GM19324 (cell line): ENCODE measurements at regions not wholly inside any gene's neighbourhood (a gene's known extent, or its start where the extent isn't known, plus 50 kb on each side); places are given as distances from the start of the nearest gene placed in this dataset.
A peak's percentile ranks its signal among the peaks of the same experiment; 100 is the strongest.
"Not testable (repeated sequence)": the region's sequence is repeated elsewhere in the genome, so short reads cannot be mapped to it uniquely, and the experiment has no call there.

Source experiments
- ATAC-seq: cut with Tn5 transposase; IDR thresholded peaks from one replicate; pipeline ENCODE4 v1.9.1; 2021; ENCODE audit warnings: mild to moderate bottlenecking, moderate library complexity; ENCODE audit not compliant: unreplicated experiment, low FRiP score

DNA sequence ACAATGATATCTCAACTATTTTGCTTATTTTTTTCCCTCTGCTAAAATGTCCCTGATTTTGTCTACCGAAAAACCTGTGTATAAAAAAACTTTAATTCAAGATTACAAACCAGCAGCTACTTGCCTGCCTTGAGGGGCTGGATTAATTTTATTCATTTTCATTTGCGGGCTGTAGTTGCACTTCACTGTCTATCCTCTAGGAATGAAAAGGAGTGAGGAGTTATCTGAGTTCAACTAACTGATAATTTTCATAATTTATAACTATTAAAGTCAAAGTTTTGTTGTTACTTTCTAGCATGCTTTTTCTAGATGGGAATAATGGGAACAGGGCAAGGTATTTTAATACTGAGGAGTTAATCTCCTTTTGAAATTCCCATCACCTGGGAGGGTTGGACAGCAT, 50.3 kb upstream of the AGTPBP1 start:
- not testable (repeated sequence) for ATAC-seq

DNA sequence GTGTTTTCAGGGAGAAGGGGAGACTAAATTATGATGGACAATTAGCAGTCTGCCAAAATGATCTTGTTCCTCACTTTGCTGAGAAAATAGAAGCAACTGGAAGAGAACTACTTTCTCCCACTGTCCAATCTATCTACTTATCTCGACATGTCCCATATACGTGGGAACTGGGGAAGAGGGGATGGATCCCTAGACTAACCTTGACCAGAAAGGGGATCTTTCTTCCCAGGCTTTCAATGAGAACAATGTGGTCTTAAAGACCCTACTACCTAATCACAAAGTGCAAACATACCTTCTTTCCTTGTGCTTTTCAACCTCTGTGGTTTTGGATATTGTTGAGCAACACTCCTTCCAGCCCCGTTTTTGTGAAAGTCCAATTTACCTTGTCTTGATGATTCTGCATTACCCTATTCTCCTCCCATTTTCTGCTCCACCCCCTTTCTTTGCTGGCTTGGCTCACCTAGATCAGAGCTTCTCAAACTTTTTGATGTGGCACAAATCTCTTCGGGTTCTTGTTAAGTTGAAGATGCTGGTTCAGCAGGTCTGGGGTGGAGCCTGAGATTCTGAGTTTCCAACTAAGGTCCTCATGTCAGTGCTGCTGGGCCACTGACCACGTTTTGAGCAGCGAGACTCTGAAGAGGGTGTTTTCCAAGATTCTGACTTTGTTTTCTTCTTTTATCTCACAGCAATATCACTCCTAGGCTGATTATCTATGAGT, 61.4 kb upstream of the AGTPBP1 start:
- ATAC-seq = not testable (repeated sequence)

DNA sequence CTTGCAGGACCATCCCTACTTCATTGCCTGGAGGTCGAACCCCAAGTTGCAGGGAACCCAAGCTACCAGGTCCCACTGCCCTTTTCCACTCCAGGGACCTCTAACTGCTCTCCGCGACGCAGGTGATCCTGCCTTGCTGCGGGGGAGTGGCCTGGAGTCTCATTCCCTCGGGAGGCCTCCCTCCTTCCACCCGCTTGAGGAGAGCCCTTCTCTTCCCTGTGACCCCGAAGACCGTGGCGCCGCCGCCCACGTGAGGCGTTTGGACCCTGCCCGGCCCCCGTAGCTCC, 63.0 kb upstream of the AGTPBP1 start:
- not testable (repeated sequence) for ATAC-seq

DNA sequence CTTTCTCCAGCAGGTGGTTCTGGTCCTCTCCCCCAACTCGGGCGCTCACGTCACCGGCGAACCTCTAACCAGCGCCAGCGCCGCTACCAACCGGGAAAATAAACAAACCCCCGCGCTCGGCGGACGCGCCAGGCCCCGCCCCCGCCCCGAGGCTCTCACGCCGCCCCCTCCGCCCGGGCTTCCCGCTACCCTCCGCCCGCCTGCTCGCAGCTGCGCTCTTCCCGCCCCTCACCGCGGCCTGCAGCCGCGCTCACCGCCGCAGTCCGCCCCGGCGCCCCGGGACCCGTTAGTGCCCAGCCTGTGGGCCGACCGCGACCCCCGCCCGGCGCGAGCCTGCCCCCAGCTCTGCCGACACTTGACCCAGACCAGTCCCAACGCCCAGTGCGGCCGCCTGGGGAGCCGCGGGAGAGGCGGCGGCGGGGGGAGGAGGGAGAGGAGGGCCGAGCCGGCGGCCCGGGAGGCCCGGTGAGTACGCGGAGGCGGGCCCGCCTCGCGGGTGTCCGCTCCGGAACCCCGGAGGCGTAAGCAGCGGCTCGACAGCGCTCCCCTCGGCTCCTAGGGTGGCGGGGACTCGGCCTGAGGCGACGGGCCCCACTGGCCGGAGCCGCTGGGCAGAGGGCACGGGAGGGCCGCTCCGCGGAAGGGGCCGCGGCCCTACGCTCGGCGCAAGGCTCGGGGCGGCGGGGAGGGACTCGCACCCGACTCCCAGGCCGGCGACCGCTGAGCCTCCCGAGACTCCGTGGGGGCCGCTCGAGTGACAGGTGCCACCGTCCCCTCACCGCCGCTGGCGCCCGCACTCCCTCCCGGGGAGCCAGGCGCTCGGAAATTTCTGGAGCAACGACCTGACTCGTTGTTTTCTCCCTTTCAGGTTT, 63.6 kb upstream of the AGTPBP1 start:
- ATAC-seq = peak; percentile 88

DNA sequence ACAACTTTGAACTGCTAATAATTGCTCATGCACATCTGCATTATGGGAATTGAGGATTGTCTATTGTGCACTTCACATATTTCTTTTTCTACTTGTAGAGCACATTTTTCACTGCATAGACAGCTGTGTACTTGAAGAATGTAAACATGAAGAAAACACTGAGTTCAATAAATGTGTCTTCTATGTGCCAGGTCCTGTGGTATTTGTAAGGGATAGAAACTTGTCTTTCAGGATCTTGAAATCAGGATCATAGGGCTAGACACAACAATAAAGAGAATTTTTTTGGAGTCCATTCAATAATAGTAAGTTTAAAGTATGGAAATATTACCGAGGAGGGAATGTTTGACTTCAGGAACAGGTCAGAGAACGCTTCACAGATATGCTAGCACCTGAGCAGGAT, 66.6 kb upstream of the AGTPBP1 start:
- not testable (repeated sequence) for ATAC-seq

DNA sequence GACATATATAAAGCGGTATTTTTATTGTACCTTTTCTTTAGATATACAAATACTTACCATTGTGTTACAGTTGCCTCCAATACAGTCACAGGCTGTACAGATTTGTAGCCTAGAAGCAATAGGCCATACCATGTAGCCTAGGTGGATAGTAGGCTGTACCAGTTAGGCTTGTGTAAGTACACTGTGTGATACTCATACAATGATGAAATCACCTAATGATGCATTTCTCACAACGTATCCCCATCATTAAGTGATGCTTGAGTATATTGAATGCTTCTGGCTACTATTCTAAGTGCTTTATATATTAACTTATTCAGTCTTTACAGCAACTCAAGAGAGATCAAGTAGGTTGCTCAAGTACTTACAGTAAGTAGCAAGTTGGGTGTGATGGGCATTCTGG, 71.6 kb upstream of the AGTPBP1 start:
- ATAC-seq = not testable (repeated sequence)

DNA sequence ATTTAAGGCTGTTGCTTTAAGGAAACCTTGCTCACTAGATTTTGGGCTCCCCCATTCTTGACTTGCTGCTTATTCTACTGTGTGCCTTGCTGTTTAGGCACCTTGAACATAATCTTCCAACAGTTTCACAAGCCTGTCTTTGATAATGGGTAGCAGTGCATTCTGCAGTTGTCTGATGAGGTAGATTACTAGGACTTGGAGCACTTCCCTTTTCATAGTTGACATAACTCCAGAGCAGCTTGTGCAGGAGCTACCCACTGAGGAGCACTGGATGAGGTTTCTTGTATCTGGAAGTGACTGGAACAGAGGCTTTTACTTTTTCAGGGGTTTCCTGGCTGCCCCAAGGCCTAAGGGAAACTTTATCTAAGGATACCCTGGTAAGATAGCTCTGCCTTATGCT, 73.0 kb upstream of the AGTPBP1 start:
- ATAC-seq = not testable (repeated sequence)

DNA sequence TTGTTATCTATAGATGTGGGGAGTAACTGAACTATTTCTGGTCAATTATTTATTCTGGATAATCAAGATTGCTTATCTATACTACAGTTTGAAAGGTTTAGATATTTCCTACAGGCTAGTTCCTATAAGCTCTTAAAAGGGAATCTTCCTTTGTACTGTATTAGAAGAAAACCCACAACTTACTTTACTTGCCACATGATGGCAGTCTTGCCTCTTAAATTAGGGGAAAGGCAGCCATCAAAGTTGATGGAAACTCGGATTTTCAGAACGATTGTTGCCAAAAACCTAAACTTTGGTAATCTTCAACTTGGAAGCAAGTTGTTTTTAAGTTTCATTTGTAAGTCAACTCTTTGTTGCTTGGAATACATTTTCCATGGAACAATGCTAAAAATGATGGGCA, 77.2 kb upstream of the AGTPBP1 start:
- not testable (repeated sequence) for ATAC-seq

DNA sequence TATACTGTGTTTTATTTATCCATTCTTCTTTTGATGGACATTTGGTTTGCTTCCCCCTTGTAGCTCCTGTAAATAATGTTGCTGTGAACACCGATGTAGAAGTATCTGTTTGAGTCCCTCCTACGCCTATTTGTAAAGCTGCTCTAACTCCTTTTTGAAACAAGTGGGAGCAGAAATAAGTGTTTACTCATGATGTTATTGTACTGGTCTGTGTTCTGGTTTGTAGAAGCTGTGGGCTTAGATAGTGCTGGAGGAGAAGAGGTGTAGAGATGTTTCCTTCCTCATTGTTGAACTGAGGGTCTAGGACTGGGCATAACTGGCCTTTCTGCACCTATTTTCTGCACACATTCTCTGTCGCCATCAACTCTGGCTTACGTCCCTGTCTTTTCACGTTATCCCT, 78.8 kb upstream of the AGTPBP1 start:
- not testable (repeated sequence) for ATAC-seq

DNA sequence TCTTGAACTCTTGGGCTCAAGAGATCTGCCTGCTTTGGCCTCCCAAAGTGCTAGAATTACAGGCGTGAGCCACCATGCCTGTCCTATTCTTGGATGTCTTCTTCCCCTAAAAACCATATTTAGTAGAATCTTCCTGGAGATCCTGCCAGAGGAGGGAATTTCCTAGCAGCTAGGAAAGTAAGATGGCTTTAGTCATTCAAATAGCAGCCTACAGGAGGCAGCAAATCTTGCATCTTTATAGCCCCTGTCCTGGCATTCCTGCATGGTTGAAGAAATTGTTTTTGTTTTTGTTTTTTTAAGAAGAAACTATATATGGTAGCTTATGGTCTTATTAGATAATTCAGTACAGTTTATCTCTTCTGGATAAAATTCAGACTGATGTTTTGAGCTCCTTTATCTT, 83.2 kb upstream of the AGTPBP1 start:
- not testable (repeated sequence) for ATAC-seq

DNA sequence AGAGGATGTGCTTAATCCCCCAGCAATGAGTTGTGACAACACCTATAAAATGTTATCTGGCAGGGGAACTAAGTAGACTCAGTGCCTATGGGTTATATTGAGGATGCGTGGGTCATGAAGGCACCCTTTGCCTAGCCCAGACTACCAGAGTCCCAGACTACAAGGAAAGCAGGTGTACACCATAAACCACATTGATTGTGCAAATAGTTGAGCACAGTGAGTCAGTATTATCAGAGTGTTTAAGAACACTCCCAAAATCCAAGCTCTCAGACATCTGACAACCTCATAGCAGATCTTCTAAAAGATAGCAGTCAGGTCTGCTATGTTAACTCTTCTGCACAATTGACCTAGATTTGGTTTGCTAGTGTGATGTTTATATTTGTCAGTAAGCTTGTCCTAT, 92.8 kb upstream of the AGTPBP1 start:
- not testable (repeated sequence) for ATAC-seq

DNA sequence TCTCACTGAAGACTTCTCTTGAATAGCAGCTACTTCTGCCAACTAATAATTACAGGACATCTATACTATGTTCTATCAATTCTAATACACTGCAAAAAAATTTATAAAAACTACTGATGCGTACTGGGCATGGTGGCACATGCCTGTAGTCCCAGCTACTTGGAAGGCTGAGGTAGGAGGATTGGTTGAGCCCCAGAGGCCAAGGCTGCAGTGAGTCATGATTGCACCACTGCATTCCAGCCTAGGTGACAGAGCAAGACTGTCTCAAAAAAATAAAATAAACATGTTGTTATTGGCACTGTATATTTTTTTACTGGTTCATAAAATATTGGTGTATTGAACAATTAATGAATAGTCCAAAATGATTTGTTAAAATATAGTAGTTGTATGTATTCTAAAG, 97.0 kb upstream of the NAA35 start:
- ATAC-seq = not testable (repeated sequence)

DNA sequence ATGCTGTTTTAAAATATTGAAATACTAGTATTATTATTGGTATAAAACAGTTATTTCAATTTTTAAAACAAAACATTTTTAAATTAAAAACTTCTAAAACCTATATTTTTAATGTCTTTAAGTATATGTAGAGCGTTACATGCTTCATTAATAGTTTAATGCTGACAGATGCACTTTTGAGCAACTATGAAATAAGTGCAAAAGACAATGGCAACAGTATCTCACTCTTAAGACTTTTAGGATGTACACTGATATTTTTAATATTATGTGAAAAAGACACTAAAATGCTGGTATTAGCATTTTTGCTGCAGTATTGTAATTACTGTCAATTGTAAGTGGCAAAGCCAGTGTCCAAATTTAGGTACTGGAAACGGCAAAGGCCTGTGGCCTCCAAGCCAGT, 93.2 kb upstream of the NAA35 start:
- ATAC-seq = not testable (repeated sequence)

DNA sequence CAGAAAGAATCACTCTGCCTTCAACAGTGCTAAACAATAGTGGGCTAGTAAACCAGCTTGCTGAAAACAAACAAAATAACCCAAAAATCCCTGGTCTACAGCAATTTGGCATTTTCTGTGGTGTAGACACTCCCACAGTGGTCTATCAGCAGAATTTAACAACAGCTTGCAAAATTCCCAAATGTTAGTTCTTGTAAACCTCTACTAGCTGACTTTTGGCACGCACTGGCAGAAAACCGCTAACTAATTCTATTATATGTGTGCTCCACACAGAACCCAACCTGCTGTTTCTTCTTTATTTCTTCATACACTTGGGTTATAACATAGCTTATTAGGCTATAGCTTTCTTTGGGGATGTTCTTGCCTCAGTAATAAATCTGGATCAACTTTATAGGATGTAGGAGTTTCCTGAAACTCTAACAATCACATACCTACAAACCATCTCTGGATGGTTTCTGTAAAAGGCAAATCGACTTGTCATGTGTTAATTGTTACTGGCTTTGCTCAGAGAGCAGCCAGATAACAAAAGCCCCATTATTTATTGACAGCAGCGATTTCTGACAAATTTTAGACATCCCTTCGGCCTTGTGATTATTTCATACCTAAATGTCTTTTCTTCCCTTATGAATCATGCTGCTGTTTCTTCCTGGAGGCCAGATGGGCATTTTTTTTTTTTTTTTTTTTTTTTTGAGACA, 82.7 kb upstream of the NAA35 start:
- no peak for ATAC-seq

DNA sequence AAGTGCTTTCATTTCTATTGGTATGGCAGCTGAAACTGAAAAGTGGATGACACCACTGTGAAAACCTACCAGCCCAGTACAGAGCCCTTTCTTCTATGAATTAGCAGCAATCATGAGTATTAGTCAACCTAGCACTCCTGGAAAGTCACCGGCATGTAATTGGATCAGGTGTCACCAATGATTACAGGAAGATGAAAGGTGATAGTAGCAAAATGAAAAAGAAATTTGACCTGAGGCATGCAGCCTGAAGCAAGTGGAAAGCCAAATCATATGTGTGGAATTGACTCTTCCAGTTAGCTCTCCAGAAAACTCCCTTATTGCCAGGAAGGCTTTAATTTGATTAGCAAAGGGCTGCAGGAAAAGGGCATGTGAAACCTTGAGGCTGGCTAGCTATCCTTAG, 81.2 kb upstream of the NAA35 start:
- ATAC-seq = no peak

DNA sequence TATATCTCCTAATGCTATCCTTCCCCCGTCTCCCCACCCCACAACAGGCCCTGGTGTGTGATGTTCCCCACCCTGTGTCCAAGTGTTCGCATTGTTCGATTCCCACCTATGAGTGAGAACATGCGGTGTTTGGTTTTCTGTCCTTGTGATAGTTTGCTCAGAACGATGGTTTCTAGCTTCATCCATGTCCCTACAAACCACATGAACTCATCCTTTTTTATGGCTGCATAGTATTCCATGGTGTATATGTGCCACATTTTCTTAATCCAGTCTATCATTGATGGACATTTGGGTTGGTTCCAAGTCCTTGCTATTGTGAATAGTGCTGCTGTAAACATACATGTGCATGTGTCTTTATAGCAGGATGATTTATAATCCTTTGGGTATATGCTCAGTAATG, 79.1 kb upstream of the NAA35 start:
- not testable (repeated sequence) for ATAC-seq

DNA sequence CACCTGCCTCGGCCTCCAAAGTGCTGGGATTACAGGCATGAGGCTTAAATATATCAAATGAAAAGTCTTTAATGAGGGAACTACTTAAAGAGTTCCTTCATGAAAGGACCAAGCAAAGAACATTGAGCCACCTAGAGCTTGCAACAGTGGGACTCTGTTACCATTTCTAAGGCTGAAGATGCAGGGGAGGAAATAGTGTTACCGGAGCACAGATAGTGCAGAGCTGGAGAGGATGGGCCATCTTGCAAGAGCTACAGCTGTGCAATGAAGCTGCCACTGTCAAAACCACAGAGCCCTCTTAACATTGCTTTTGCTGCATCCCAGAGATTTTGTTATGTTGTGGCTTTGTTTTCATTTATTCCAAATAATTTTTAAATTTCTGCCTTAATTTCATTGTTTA, 77.1 kb upstream of the NAA35 start:
- ATAC-seq = no peak

DNA sequence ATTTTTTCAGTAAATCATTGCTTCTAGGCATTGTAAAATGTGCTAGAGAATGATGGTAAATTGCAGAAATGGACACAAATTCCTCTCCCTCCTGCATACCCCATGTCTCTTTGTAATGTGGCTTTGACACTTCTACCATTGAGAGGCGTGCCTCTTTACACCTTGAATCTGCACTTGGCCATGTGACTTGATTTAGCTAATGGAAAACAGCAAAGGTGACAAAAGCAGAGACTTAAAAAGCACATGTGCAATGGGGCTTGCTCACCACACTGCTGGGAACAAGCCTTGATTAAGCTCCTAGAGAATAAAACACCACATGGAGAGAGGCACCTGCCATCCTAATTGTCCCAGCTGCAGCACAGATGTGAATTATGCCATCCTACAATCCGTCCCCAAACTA, 69.9 kb upstream of the NAA35 start:
- no peak for ATAC-seq

DNA sequence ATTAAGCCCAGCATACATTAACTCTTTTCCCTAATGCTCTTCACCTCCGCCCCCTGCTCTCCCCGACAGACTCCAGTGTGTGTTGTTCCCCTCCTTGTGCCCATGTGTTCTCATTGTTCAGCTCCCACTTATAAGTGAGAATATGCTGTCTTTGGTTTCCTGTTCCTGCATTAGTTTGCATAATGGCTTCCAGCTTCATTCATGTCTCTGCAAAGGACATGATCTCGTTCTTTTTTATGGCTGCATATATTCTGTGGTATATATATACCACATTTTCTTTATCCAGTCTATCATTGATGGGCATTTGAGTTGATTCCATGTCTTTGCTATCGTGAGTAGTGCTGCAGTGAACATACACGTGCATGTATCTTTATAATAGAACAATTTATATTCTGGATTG, 69.3 kb upstream of the NAA35 start:
- not testable (repeated sequence) for ATAC-seq

DNA sequence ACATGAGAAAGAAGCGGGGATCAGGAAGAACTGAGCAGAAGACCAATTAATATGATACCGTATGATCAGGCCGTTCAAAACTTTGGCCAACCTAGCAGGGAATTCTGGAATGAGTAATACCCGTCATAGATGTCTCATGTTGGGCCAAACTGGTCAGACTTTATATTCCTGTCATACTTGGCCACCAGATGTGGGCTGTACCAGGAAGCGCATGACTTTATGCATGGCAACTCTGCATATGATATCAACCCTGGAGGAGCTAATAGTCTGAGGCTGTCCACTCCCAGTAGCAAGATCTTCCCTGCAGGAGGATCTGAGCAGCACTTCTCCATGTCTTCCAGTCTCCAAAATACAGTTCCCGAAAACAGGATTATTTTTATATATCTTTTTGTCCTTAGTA, 68.5 kb upstream of the NAA35 start:
- no peak for ATAC-seq

DNA sequence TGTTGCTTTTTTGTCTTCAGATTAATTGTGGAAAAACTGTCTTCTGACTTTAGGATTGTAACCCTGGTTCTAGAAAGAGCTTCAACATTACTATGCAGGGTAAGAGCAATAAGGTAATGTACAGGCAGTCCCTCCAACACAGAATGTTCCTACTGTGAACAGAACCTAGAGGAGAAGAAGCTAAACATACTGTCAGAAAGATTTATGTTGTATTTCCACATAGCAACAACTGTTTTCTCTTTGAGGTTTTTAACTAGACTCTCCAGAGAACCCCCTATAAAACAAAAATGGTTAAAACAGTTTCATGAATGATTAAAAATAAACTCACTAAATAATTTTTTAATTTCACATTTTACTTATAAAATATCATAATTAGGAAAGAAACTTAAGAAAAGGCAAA, 64.3 kb upstream of the NAA35 start:
- no peak for ATAC-seq
